Stimulated activated CD8-positive, alpha-beta memory T cell treated with anti-CD3 and anti-CD28 coated beads, Interleukin-2, amount 100 ng/mL, for 1 hour (primary cell): ENCODE measurements at regions not wholly inside any gene's neighbourhood (a gene's known extent, or its start where the extent isn't known, plus 50 kb on each side); places are given as distances from the start of the nearest gene placed in this dataset.
"Not testable (repeated sequence)": the region's sequence is repeated elsewhere in the genome, so short reads cannot be mapped to it uniquely, and the experiment has no call there.

Experiments used
- DNase-seq, 2 donors: peaks; one replicate each; pipeline ENCODE4 v3.0.0-alpha.2; 2020; ENCODE audit warnings: low read depth in 2 of 2

GRCh38 chr1:198969981-198970380 is 331.1 kb downstream of the PTPRC start:
- DNase-seq = no peak

- no peak for DNase-seq
These were observed 332.1 kb downstream of the PTPRC start for GRCh38 chr1:198970916-198971315.

- no peak for DNase-seq
These were observed 339.1 kb downstream of the PTPRC start for GRCh38 chr1:198977909-198978308.

- no peak for DNase-seq
These were observed 339.7 kb downstream of the PTPRC start for GRCh38 chr1:198978523-198978922.

- DNase-seq = no peak
These were observed 347.2 kb downstream of the PTPRC start for GRCh38 chr1:198986036-198986435.

- no peak for DNase-seq
These were observed 347.6 kb downstream of the PTPRC start for GRCh38 chr1:198986442-198986841.

GRCh38 chr1:199002661-199003060 is 363.8 kb downstream of the PTPRC start:
- no peak for DNase-seq

- DNase-seq = no peak
These were observed 368.6 kb downstream of the PTPRC start for GRCh38 chr1:199007423-199007822.

- DNase-seq = no peak
These were observed 370.6 kb downstream of the PTPRC start for GRCh38 chr1:199009447-199009846.

GRCh38 chr1:199010492-199010891 is 371.7 kb downstream of the PTPRC start:
- DNase-seq = no peak

GRCh38 chr1:199010933-199011332 is 372.1 kb downstream of the PTPRC start:
- DNase-seq = no peak

- DNase-seq = no peak
These were observed 377.0 kb downstream of the PTPRC start for GRCh38 chr1:199015799-199016198.

GRCh38 chr1:199018471-199019135 is 379.8 kb downstream of the PTPRC start:
- no peak for DNase-seq

- DNase-seq = no peak
These were observed 381.2 kb downstream of the PTPRC start for GRCh38 chr1:199020051-199020450.

GRCh38 chr1:199020904-199021303 is 382.1 kb downstream of the PTPRC start:
- DNase-seq = no peak

GRCh38 chr1:199029401-199029800 is 390.6 kb downstream of the PTPRC start:
- no peak for DNase-seq

- no peak for DNase-seq
These were observed 391.0 kb downstream of the PTPRC start for GRCh38 chr1:199029855-199030254.

GRCh38 chr1:199030541-199030940 is 391.7 kb downstream of the PTPRC start:
- not testable (repeated sequence) for DNase-seq

GRCh38 chr1:199031170-199031569 is 392.3 kb downstream of the PTPRC start:
- DNase-seq = not testable (repeated sequence)

GRCh38 chr1:199032479-199032878 is 393.6 kb downstream of the PTPRC start:
- DNase-seq = not testable (repeated sequence)

- DNase-seq = no peak
These were observed 394.8 kb downstream of the PTPRC start for GRCh38 chr1:199033661-199034060.

- no peak for DNase-seq
These were observed 399.3 kb downstream of the PTPRC start for GRCh38 chr1:199038156-199038555.

GRCh38 chr1:199040076-199040905 is 401.5 kb downstream of the PTPRC start:
- DNase-seq = no peak
